ENCODE measurements at regions not wholly inside any gene's neighbourhood (a gene's known extent, or its start where the extent isn't known, plus 50 kb on each side); places are given as distances from the start of the nearest gene placed in this dataset.
A peak's percentile ranks its signal among the peaks of the same experiment; 100 is the strongest.

- TF ChIP-seq CREB1 (CRISPR knock-in tag; IDR thresholded peaks at IDR 0.05; ENCODE audit: low read depth), result no peak
These were observed 1092.8 kb downstream of the ADGRL3 start (continued) for GRCh38 chr4:62292911-62293310.

GRCh38 chr4:62288808-62289541 lies 1088.8 kb downstream of the ADGRL3 start:
- Histone ChIP-seq H3K27me3 (ENCODE audit: insufficient read depth) (no peaks in the 10 kb centered on the region), H3K27ac (ENCODE audit: low read depth) (no peak overlapping the region), H3K9me2 (ENCODE audit: insufficient read depth) (no peaks in the 10 kb centered on the region), H4K20me1 (replicated peaks; ENCODE audit: insufficient read depth) (no peaks in the 10 kb centered on the region), H3K4me2 (no peak overlapping the region), H3K36me3 (ENCODE audit: insufficient read depth) (no peaks in the 10 kb centered on the region), H3K4me1 (ENCODE audit: insufficient read depth) (0 out of 2 replicates have a peak, but pooled peaks cover 2% of the 10 kb centered on the region), H2AFZ (no peak overlapping the region; the same call in 1 of the 2 replicates), H3K4me3 (no peak overlapping the region), H3K79me2 (replicated peaks; ENCODE audit: insufficient read depth) (no peaks in the 10 kb centered on the region), H3F3A (replicated peaks; ENCODE audit: low read depth) (no peaks in the 10 kb centered on the region)
- H3K4me3 Mint-ChIP-seq, result no peak overlapping the region
- no peaks in the 10 kb centered on the region for H3K27me3 Mint-ChIP-seq (ENCODE audit: insufficient read depth, low read depth, poor library complexity)
- no peaks in the 10 kb centered on the region for H3K36me3 Mint-ChIP-seq (ENCODE audit: low read depth)
- no peaks in the 10 kb centered on the region for H3K4me1 Mint-ChIP-seq
- DNase-seq (ENCODE audit: low spot score), result no peak
- no peaks in the 10 kb centered on the region; the same call in 2 of the 3 replicates for H3K9me3 Mint-ChIP-seq
- H3K27ac Mint-ChIP-seq, result 0 out of 2 replicates have a peak overlapping the region, but pooled peaks have one; percentile 59
- ATAC-seq, result no peak
- TF ChIP-seq JUNB (IDR thresholded peaks at IDR 0.05; ENCODE audit: unreplicated experiment), result no peak
- TF ChIP-seq REST (IDR thresholded peaks at IDR 0.05; ENCODE audit: unreplicated experiment), result no peak
- TF ChIP-seq ZNF114 (CRISPR knock-in tag; IDR thresholded peaks at IDR 0.05), result no peak
- TF ChIP-seq EZH2 (IDR thresholded peaks at IDR 0.05; ENCODE audit: low read depth, unreplicated experiment), result no peak

GRCh38 chr4:62285026-62285425 lies 1084.9 kb downstream of the ADGRL3 start:
- no peaks in the 10 kb centered on the region for H3K27me3 ChIP-seq (ENCODE audit: insufficient read depth)
- peaks cover 6% of the 10 kb centered on the region; the same call in 1 of the 2 replicates for H3K4me1 ChIP-seq (ENCODE audit: insufficient read depth)
- DNase-seq (ENCODE audit: low spot score) (no peak), ATAC-seq (no peak)
- Mint-ChIP-seq H3K36me3 (ENCODE audit: low read depth) (no peaks in the 10 kb centered on the region), H3K27me3 (ENCODE audit: insufficient read depth, low read depth, poor library complexity) (peaks cover 2% of the 10 kb centered on the region), H3K27ac (no peak overlapping the region), H3K9me3 (no peaks in the 10 kb centered on the region; the same call in 2 of the 3 replicates), H3K4me1 (peaks cover 3% of the 10 kb centered on the region; the same call in 1 of the 3 replicates), H3K4me3 (no peak overlapping the region)
- H3K36me3 ChIP-seq (ENCODE audit: insufficient read depth), result no peaks in the 10 kb centered on the region
- H3K9me2 ChIP-seq (ENCODE audit: insufficient read depth), result no peaks in the 10 kb centered on the region
- H4K20me1 ChIP-seq (replicated peaks; ENCODE audit: insufficient read depth), result no peaks in the 10 kb centered on the region
- H3F3A ChIP-seq (replicated peaks; ENCODE audit: low read depth), result no peaks in the 10 kb centered on the region
- H3K27ac ChIP-seq (ENCODE audit: low read depth), result no peak overlapping the region
- H2AFZ ChIP-seq, result no peak overlapping the region
- TF ChIP-seq STAT1 (IDR thresholded peaks at IDR 0.05; ENCODE audit: unreplicated experiment) (no peak), JUNB (IDR thresholded peaks at IDR 0.05; ENCODE audit: unreplicated experiment) (no peak)
- no peaks in the 10 kb centered on the region for H3K79me2 ChIP-seq (replicated peaks; ENCODE audit: insufficient read depth)
- H3K4me2 ChIP-seq, result no peak overlapping the region
- H3K4me3 ChIP-seq, result no peak overlapping the region
